ENCODE measurements at regions not wholly inside any gene's neighbourhood (a gene's known extent, or its start where the extent isn't known, plus 50 kb on each side); places are given as distances from the start of the nearest gene placed in this dataset.

GRCh38 chr15:101549647-101550046 is 60.1 kb upstream of the PCSK6 start:
- no peaks in the 10 kb centered on the region for H3K4me1 ChIP-seq (ENCODE audit: control insufficient read depth, extremely low read depth, insufficient read depth, low read length)
- no peaks in the 10 kb centered on the region for H3K36me3 ChIP-seq (ENCODE audit: control insufficient read depth, insufficient read depth, low read length)
- no peak overlapping the region for H3K4me3 ChIP-seq (replicated peaks in 1 of 4; ENCODE audit: control extremely low read depth in 1 of 4, insufficient read depth in 1 of 4, low read depth in 3 of 4, low read length in 4 of 4)
- TF ChIP-seq CTCF (conservative IDR thresholded peaks at IDR 0.05 in 1 of 2, IDR thresholded peaks at IDR 0.05 in 1 of 2; ENCODE audit: low read depth in 1 of 2, low read length in 2 of 2) (no peak), EZH2 (IDR thresholded peaks at IDR 0.05; ENCODE audit: low read length, missing control alignments) (no peak)
- H3K79me2 ChIP-seq (ENCODE audit: control insufficient read depth, insufficient read depth, low read length), result no peaks in the 10 kb centered on the region
- no peak overlapping the region for H2AFZ ChIP-seq (ENCODE audit: low read length)
- no peak overlapping the region for H3K4me2 ChIP-seq (ENCODE audit: extremely low read depth, insufficient read depth, low read length)
- no peak overlapping the region for H3K27ac ChIP-seq (ENCODE audit: insufficient read depth, low read length)
- H3K27me3 ChIP-seq (ENCODE audit: control insufficient read depth, insufficient read depth, low read length), result no peaks in the 10 kb centered on the region
- no peaks in the 10 kb centered on the region for H4K20me1 ChIP-seq (ENCODE audit: control insufficient read depth, extremely low read depth, insufficient read depth, low read length)
- H3K9ac ChIP-seq (ENCODE audit: insufficient read depth, low read length), result no peak overlapping the region
- H3K9me3 ChIP-seq (ENCODE audit: control insufficient read depth, insufficient read depth, low read depth, low read length), result no peaks in the 10 kb centered on the region
- no peak for DNase-seq (ENCODE audit: low read depth in 2 of 2)

GRCh38 chr15:101547737-101548136 is 58.2 kb upstream of the PCSK6 start:
- Histone ChIP-seq H3K9ac (ENCODE audit: insufficient read depth, low read length) (no peak overlapping the region), H3K9me3 (ENCODE audit: control insufficient read depth, insufficient read depth, low read depth, low read length) (no peaks in the 10 kb centered on the region), H3K4me3 (replicated peaks in 1 of 4; ENCODE audit: control extremely low read depth in 1 of 4, insufficient read depth in 1 of 4, low read depth in 3 of 4, low read length in 4 of 4) (no peak overlapping the region), H3K79me2 (ENCODE audit: control insufficient read depth, insufficient read depth, low read length) (no peaks in the 10 kb centered on the region), H3K27me3 (ENCODE audit: control insufficient read depth, insufficient read depth, low read length) (no peaks in the 10 kb centered on the region), H3K4me2 (ENCODE audit: extremely low read depth, insufficient read depth, low read length) (no peak overlapping the region), H3K36me3 (ENCODE audit: control insufficient read depth, insufficient read depth, low read length) (no peaks in the 10 kb centered on the region), H2AFZ (ENCODE audit: low read length) (no peak overlapping the region), H3K4me1 (ENCODE audit: control insufficient read depth, extremely low read depth, insufficient read depth, low read length) (no peaks in the 10 kb centered on the region), H3K27ac (ENCODE audit: insufficient read depth, low read length) (no peak overlapping the region), H4K20me1 (ENCODE audit: control insufficient read depth, extremely low read depth, insufficient read depth, low read length) (no peaks in the 10 kb centered on the region)
- TF ChIP-seq EZH2 (IDR thresholded peaks at IDR 0.05; ENCODE audit: low read length, missing control alignments) (no peak), CTCF (conservative IDR thresholded peaks at IDR 0.05 in 1 of 2, IDR thresholded peaks at IDR 0.05 in 1 of 2; ENCODE audit: low read depth in 1 of 2, low read length in 2 of 2) (no peak)
- no peak for DNase-seq (ENCODE audit: low read depth in 2 of 2)

- Histone ChIP-seq H3K79me2 (ENCODE audit: control insufficient read depth, insufficient read depth, low read length) (no peaks in the 10 kb centered on the region), H3K4me2 (ENCODE audit: extremely low read depth, insufficient read depth, low read length) (no peak overlapping the region), H3K36me3 (ENCODE audit: control insufficient read depth, insufficient read depth, low read length) (no peaks in the 10 kb centered on the region), H3K27me3 (ENCODE audit: control insufficient read depth, insufficient read depth, low read length) (no peaks in the 10 kb centered on the region), H3K27ac (ENCODE audit: insufficient read depth, low read length) (no peak overlapping the region), H2AFZ (ENCODE audit: low read length) (no peak overlapping the region), H3K9me3 (ENCODE audit: control insufficient read depth, insufficient read depth, low read depth, low read length) (no peaks in the 10 kb centered on the region), H4K20me1 (ENCODE audit: control insufficient read depth, extremely low read depth, insufficient read depth, low read length) (no peaks in the 10 kb centered on the region), H3K9ac (ENCODE audit: insufficient read depth, low read length) (no peak overlapping the region), H3K4me3 (replicated peaks in 1 of 4; ENCODE audit: control extremely low read depth in 1 of 4, insufficient read depth in 1 of 4, low read depth in 3 of 4, low read length in 4 of 4) (no peak overlapping the region), H3K4me1 (ENCODE audit: control insufficient read depth, extremely low read depth, insufficient read depth, low read length) (no peaks in the 10 kb centered on the region)
- no peak for DNase-seq (ENCODE audit: low read depth in 2 of 2)
- no peak for TF ChIP-seq EZH2 (IDR thresholded peaks at IDR 0.05; ENCODE audit: low read length, missing control alignments)
- no peak for TF ChIP-seq CTCF (conservative IDR thresholded peaks at IDR 0.05 in 1 of 2, IDR thresholded peaks at IDR 0.05 in 1 of 2; ENCODE audit: low read depth in 1 of 2, low read length in 2 of 2)
Measured at GRCh38 chr15:101545548-101546505, 56.3 kb upstream of the PCSK6 start.
